Epithelial cell of prostate (primary cell): ENCODE measurements at regions not wholly inside any gene's neighbourhood (a gene's known extent, or its start where the extent isn't known, plus 50 kb on each side); places are given as distances from the start of the nearest gene placed in this dataset.
"Not testable (repeated sequence)": the region's sequence is repeated elsewhere in the genome, so short reads cannot be mapped to it uniquely, and the experiment has no call there.

Source experiments
- DNase-seq: peaks from one replicate; pipeline ENCODE4 v3.0.0-alpha.2; 2011; ENCODE audit warnings: low read depth, low spot score
- H3K27ac ChIP-seq: fragments of 450-650 bp; 2 replicates; pipeline ENCODE4 v1.5.1; 2017; ENCODE audit warnings: mild to moderate bottlenecking

GRCh38 chr4:31234901-31235300 is 514.7 kb downstream of the PCDH7 start:
- H3K27ac ChIP-seq, result no peak overlapping the region
- no peak for DNase-seq

- H3K27ac ChIP-seq, result no peak overlapping the region
- no peak for DNase-seq
Measured at GRCh38 chr4:31236020-31236638, 516.0 kb downstream of the PCDH7 start.

- no peak for DNase-seq
- H3K27ac ChIP-seq, result no peak overlapping the region
Measured at GRCh38 chr4:31236639-31237173, 516.5 kb downstream of the PCDH7 start.

DNA sequence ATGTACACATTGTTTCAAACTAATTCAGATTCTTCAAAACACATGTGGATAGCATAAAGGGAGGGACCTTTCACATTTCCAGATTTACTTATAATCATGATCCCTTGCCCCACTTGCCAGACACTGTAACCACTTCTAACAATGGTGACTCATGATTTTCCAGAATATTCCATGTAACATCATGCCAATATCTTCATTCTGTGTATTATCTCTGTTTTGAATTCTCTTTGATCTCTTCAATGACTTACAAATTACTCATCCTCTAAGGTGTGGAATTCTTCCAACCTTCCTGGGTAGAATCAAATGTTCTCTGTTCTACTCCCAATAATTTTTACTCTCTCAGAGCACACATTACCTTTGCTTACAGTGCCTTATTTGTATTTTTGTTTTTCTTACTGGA is 517.1 kb downstream of the PCDH7 start:
- no peak overlapping the region for H3K27ac ChIP-seq
- no peak for DNase-seq

GRCh38 chr4:31239886-31240285 is 519.7 kb downstream of the PCDH7 start:
- no peak overlapping the region for H3K27ac ChIP-seq
- DNase-seq, result no peak

DNA sequence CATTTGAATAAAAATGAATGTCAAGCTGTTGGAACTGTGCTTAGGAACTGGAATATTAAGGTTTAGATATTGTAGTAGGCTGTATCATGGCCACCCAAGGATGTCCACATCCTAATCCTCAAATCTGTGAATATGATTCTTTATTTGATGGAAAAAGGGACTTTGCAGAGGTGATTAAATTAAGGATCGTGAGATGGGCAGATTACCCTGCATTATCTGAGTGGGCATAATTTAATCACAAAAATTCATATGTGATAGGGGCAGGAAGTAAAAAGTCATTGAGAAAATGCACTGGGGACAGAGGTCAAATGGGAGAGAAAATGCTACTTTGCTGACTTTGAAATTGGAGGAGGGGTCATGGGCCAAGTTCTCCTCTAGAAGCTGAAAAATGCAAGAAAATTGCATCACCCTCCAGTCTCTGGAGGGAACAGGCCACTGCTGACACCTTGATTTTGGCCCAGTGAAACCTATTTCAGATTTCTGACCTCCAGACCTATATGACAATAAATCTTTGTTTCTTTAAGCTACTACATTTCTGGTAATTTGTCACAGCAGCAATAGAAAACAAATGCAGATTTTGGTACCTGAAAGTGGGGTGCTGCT is 521.4 kb downstream of the PCDH7 start:
- no peak for DNase-seq

DNA sequence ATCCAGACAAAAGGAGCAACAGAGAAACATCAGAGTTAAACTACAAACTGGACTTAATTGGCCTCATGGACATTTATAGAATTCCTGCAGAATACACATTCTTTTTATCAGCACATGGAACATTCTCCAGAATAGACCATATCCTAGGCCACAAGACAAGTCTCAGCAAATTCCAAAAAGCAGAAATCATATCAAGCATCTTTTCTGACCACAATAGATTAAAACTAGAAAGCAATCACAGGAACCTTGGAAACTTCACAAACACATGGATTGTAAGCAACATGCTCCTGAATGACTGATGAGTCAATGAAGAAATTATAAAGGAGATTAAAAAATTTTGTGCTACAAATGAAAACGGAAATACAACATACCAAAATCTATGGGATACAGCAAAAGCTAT is 526.7 kb downstream of the PCDH7 start:
- no peak for DNase-seq
- H3K27ac ChIP-seq, result no peak overlapping the region

More for the DNA sequence above, 521.4 kb downstream of the PCDH7 start:
- H3K27ac ChIP-seq, result no peak overlapping the region

GRCh38 chr4:31259119-31259518 is 539.0 kb downstream of the PCDH7 start:
- DNase-seq, result no peak
- H3K27ac ChIP-seq, result no peak overlapping the region

DNA sequence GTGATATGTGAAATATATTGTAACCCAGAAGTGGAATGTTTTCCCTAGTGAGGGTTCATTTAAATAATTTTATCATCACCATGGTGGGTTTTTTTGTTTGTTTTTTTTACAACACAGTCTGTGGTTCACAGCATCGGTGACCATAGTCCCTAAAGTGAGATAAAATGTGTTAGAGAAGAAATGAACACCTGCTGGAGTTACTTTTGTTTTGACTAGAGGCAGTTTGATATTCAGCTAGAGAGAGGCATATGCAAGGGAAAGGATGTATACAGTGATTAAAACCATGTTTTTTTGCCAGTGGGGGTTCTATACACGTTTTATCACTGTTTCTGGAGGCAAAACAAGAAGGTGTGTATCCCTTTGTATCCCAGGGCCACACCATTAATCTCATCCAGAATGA is 541.5 kb downstream of the PCDH7 start:
- no peak overlapping the region for H3K27ac ChIP-seq

DNA sequence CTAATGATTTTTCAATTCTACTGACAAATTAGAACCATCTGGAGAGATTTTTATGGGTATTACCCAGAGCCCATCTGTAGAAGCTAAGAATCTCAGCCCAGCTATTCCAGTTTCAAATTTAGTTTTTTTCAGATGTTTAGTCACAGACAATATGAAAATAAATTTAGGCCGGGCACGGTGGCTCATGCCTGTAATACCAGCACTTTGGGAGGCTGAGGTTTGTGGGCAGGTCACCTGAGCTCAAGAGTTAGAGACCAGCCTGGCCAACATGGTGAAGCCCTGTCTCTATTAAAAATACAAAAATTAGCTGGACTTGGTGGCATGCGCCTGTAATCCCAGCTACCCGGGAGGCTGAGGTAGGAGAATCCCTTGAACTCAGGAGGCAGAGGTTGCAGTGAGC is 545.9 kb downstream of the PCDH7 start:
- H3K27ac ChIP-seq, DNase-seq: not testable (repeated sequence)

More for the DNA sequence above, 541.5 kb downstream of the PCDH7 start:
- no peak for DNase-seq

- DNase-seq, result no peak
- H3K27ac ChIP-seq, result no peak overlapping the region
Measured at GRCh38 chr4:31272331-31273061, 552.3 kb downstream of the PCDH7 start.

- no peak for DNase-seq
- no peak overlapping the region for H3K27ac ChIP-seq
Measured at GRCh38 chr4:31275906-31276305, 555.7 kb downstream of the PCDH7 start.

- DNase-seq, result no peak
- no peak overlapping the region for H3K27ac ChIP-seq
Measured at GRCh38 chr4:31283679-31284078, 563.5 kb downstream of the PCDH7 start.

DNA sequence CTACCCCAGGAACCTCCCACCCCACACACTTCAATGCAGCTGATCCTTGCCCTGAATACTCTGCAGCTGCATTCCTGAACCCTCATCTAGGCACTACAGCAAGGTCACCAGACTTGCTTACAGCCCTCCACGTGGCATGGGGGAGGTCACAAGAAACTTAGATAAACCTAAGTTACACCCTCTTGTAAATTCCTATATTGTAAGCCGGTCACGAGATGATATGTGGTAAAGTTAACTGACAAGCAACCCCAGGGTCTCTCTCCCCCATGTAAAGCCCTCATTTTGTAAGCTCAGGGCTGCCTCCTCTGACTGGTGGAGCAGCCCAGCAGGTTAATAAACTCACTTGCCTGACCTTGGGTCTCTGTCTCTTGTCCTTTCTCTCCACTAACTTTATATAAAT is 570.7 kb downstream of the PCDH7 start:
- H3K27ac ChIP-seq, result no peak overlapping the region
- no peak for DNase-seq

- no peak overlapping the region for H3K27ac ChIP-seq
- DNase-seq, result no peak
Measured at GRCh38 chr4:31291238-31291637, 571.1 kb downstream of the PCDH7 start.

GRCh38 chr4:31294655-31295480 is 574.7 kb downstream of the PCDH7 start:
- DNase-seq, result no peak

GRCh38 chr4:31298737-31299136 is 578.6 kb downstream of the PCDH7 start:
- DNase-seq, result no peak
- no peak overlapping the region for H3K27ac ChIP-seq

More at GRCh38 chr4:31294655-31295480, 574.7 kb downstream of the PCDH7 start:
- H3K27ac ChIP-seq, result no peak overlapping the region

- H3K27ac ChIP-seq, result no peak overlapping the region
- no peak for DNase-seq
Measured at GRCh38 chr4:31307029-31307428, 586.9 kb downstream of the PCDH7 start.

- no peak for DNase-seq
- H3K27ac ChIP-seq, result no peak overlapping the region
Measured at GRCh38 chr4:31324814-31325213, 604.6 kb downstream of the PCDH7 start.

DNA sequence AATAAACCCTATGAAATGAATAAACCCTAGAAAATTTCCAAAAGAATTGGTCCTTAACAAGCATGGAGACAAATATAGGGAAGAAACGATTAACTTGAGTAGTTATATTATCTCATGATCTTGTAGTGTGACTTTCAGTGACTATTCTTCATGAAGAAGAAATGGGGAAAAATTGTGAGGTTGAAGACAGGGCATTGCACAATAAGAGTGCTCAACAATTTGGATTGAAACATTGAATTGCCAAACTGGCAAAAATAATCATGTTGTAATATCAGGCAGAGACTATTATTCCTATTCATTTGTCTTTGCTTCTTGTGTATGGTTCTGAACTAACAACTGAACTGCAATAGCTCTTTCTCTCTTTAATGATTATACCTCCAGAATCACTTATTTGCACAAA is 605.1 kb downstream of the PCDH7 start:
- no peak for DNase-seq
- H3K27ac ChIP-seq, result no peak overlapping the region
